Upper lobe of right lung (tissue), 1 donor: ENCODE measurements at regions not wholly inside any gene's neighbourhood (a gene's known extent, or its start where the extent isn't known, plus 50 kb on each side); places are given as distances from the start of the nearest gene placed in this dataset.

Experiments used
- ATAC-seq: fragments of 200-7000 bp; cut with Tn5 transposase; one replicate; pipeline ENCODE4 v1.9.1; 2020; ENCODE audit warnings: mild to moderate bottlenecking, moderate library complexity
- DNase-seq: peaks from one replicate; pipeline ENCODE4 v3.0.0-alpha.2; 2020
- H3K27ac ChIP-seq: fragments of 200-600 bp; one replicate; pipeline ENCODE4 v1.8.0; 2022
- H3K27me3 ChIP-seq: fragments of 200-600 bp; one replicate; pipeline ENCODE4 v1.8.0; 2022; ENCODE audit warnings: mild to moderate bottlenecking
- H3K36me3 ChIP-seq: fragments of 200-600 bp; one replicate; pipeline ENCODE4 v1.8.0; 2022
- H3K4me1 ChIP-seq: fragments of 200-600 bp; one replicate; pipeline ENCODE4 v1.8.0; 2022
- H3K4me3 ChIP-seq: fragments of 200-600 bp; one replicate; pipeline ENCODE4 v1.8.0; 2022; ENCODE audit warnings: mild to moderate bottlenecking
- H3K9me3 ChIP-seq: fragments of 200-600 bp; one replicate; pipeline ENCODE4 v1.8.0; 2022
- intact Hi-C: fragments of 100-400 bp; cut with DNase I; formaldehyde crosslinking; loops from one replicate; pipeline ENCODE4 v1.11.0; 2022
- TF ChIP-seq, protein P1 (sequence below): fragments of 200-600 bp; IDR thresholded peaks from one replicate; pipeline ENCODE4 v1.8.0; 2022; ENCODE audit warnings: antibody characterized with exemption
- donor health status: DM: no; HTN: yes; CAD: no; lungs with severe emphysema.

DNA sequence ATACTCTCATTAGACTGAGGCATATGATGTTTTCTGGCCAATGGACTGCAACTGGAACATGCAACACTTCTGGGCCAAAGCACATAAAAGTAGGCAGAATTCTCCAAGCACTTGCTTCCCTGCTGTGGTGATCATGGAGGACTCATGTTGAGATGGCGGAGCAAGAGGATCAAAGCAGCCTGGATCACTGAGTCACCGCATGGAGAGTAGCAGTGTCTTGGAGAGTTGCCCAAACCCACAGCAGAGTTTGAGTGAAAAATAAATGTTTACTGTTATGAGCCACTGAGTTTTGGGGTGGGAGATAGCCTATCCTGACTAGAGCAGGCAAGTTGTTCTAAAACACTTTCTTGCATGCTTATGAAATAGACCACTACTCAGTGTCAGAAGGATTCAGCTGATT, 359.5 kb downstream of the ZNF521 start:
- TF ChIP-seq, protein P1, sequence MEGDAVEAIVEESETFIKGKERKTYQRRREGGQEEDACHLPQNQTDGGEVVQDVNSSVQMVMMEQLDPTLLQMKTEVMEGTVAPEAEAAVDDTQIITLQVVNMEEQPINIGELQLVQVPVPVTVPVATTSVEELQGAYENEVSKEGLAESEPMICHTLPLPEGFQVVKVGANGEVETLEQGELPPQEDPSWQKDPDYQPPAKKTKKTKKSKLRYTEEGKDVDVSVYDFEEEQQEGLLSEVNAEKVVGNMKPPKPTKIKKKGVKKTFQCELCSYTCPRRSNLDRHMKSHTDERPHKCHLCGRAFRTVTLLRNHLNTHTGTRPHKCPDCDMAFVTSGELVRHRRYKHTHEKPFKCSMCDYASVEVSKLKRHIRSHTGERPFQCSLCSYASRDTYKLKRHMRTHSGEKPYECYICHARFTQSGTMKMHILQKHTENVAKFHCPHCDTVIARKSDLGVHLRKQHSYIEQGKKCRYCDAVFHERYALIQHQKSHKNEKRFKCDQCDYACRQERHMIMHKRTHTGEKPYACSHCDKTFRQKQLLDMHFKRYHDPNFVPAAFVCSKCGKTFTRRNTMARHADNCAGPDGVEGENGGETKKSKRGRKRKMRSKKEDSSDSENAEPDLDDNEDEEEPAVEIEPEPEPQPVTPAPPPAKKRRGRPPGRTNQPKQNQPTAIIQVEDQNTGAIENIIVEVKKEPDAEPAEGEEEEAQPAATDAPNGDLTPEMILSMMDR = no peak
- intact Hi-C loops = no loop called here
- H3K4me1 ChIP-seq = peaks cover 11% of the 10 kb centered on the region
- no peaks in the 10 kb centered on the region for H3K9me3 ChIP-seq
- no peak overlapping the region for H3K4me3 ChIP-seq
- H3K27me3 ChIP-seq = no peaks in the 10 kb centered on the region
- H3K36me3 ChIP-seq = no peaks in the 10 kb centered on the region
- no peak overlapping the region for H3K27ac ChIP-seq
- ATAC-seq (no peak), DNase-seq (no peak)

DNA sequence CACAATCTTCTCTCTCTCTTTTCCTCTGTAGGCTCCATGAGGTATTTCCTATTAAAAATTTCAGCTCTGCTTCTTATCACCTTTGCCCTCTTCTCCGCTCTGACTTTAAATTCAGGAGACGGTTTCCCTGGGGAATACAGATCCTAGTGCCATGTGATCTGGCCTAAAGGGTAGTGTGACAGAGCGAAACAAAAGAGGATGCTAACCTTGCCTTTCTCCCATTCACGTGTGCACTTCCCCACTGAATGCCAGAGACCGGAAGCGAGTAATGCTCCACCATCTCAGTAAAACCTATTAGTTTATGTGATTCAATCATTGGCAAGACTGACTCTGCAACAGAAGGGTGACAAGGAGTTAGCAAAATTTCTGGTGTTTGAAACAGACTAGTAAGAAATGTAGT, 358.3 kb downstream of the ZNF521 start:
- no peak overlapping the region for H3K4me3 ChIP-seq
- DNase-seq = no peak
- H3K27ac ChIP-seq = no peak overlapping the region
- no peaks in the 10 kb centered on the region for H3K27me3 ChIP-seq
- H3K4me1 ChIP-seq = no peaks in the 10 kb centered on the region
- no peak for ATAC-seq
- intact Hi-C loops = no loop called here
- no peaks in the 10 kb centered on the region for H3K9me3 ChIP-seq
- H3K36me3 ChIP-seq = no peaks in the 10 kb centered on the region
- TF ChIP-seq, protein P1 = no peak

DNA sequence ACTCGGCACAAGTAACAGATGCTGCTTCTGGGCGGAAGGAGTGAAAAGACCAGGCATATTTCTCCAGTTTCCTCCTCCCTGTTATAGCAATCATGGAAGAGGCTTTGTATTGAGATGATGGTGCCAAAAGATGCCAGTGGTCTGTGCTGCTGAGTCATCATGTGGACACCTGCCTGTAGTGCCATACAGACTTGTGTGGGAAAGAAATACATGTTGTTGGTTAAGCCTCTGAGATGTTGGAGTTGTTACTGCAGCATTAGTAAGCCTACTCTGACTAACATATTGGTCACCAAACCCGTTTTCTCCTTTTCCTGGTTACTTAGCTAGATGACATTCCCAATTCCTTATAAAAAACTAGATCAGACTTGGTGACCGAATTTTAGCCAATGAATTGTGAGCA, 356.9 kb downstream of the ZNF521 start:
- intact Hi-C loops = no loop called here
- no peak overlapping the region for H3K27ac ChIP-seq
- ATAC-seq = no peak

DNA sequence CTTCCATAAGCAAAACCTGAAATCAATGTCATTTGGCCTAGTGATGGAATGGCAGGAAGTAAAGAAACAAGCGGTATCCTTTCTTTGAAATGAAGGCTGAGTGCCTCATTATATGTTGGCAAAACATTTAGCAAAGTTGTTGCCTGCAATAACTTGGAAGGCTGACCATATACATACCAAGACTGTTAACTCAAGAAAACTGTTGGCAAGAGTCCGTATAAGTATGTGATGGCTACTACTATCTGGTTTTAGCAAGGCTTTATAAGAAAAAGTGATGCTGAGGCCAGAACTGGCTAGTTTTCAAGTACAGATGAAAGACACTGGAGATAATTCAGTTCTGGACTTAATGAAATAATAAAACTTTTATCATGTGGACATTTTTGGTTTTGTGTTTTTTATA, 356.2 kb downstream of the ZNF521 start:
- Histone ChIP-seq H3K27ac (no peak overlapping the region), H3K4me3 (no peak overlapping the region), H3K4me1 (no peaks in the 10 kb centered on the region), H3K36me3 (no peaks in the 10 kb centered on the region), H3K27me3 (no peaks in the 10 kb centered on the region), H3K9me3 (peaks cover 8% of the 10 kb centered on the region)
- intact Hi-C loops = no loop called here
- TF ChIP-seq, protein P1 = no peak
- no peak for DNase-seq
- no peak for ATAC-seq

More for the DNA sequence above, 356.9 kb downstream of the ZNF521 start:
- TF ChIP-seq, protein P1 = no peak
- Histone ChIP-seq H3K36me3 (no peaks in the 10 kb centered on the region), H3K9me3 (peaks cover 8% of the 10 kb centered on the region), H3K4me1 (no peaks in the 10 kb centered on the region), H3K27me3 (no peaks in the 10 kb centered on the region), H3K4me3 (no peak overlapping the region)
- no peak for DNase-seq

DNA sequence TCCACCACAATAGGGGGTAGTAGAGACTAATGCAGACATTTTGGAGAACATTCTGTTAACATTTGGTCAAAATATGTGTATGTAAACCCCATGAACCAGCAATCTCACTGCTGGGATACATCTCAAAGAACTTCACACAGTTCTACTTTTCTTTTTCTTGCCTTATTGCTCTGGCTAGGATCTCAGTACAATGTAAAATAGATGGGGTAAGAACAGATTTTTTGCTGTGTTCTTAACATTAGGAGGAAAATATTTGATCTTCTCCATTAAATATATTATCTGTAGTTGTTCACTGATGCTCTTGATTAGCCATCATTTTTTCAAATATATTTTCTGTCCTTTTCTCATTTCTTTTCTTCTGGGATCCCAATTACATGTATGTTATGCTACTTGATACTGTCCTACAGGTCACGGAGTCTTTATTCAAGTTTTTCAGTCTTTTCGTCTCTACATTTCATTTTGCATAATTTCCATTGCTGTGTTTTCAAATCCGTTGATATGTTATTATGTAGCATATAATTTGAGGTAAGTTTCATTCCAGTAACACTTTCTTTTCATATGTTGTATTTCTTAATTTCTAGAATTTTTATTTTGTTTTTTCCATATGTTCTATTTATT, 352.2 kb downstream of the ZNF521 start:
- intact Hi-C loops = no loop called here
- no peaks in the 10 kb centered on the region for H3K36me3 ChIP-seq
- ATAC-seq = no peak
- TF ChIP-seq, protein P1 = no peak
- peaks cover 8% of the 10 kb centered on the region for H3K9me3 ChIP-seq
- no peaks in the 10 kb centered on the region for H3K4me1 ChIP-seq
- H3K27me3 ChIP-seq = no peaks in the 10 kb centered on the region
- no peak overlapping the region for H3K27ac ChIP-seq
- no peak for DNase-seq
- no peak overlapping the region for H3K4me3 ChIP-seq

DNA sequence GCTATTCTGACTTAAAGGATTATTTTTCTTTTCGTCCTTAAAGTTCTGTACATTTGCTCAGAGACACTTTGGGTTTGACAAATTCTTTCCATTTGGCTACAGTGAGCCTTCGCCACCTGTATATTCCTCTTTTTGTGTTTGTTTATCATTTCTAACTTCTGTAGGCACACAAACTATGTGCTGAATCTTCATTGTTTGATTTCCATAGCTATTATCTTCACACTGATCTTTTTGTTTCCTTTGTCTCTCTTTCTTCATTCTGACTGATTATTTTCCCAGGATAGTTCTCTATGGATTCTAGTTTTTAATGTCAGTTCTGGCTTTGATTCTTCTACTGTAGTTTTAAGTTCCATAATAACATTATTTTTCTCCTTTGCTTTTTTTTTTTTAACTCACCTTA, 350.2 kb downstream of the ZNF521 start:
- TF ChIP-seq, protein P1 = no peak
- Histone ChIP-seq H3K9me3 (peaks cover 8% of the 10 kb centered on the region), H3K4me3 (no peak overlapping the region), H3K27me3 (no peaks in the 10 kb centered on the region), H3K27ac (no peak overlapping the region), H3K36me3 (no peaks in the 10 kb centered on the region), H3K4me1 (no peaks in the 10 kb centered on the region)
- DNase-seq = no peak
- intact Hi-C loops = no loop called here
- no peak for ATAC-seq
